Cardiac fibroblast (primary cell): ENCODE measurements at regions not wholly inside any gene's neighbourhood (a gene's known extent, or its start where the extent isn't known, plus 50 kb on each side); places are given as distances from the start of the nearest gene placed in this dataset.

Experiments used
- DNase-seq, 2 donors: peaks; one replicate each; pipeline versions ENCODE4 v3.0.0 to v3.0.0-alpha.2; 2010; ENCODE audit warnings: low read depth in 2 of 2
- H3K4me3 ChIP-seq, 2 donors: replicated peaks in 1 of 2; 1 replicate in 1 of 2; 2 replicates in 1 of 2; pipeline ENCODE4 v1.5.1; 2011; ENCODE audit warnings: low read depth in 2 of 2, low read length in 2 of 2, mild to moderate bottlenecking in 2 of 2, moderate library complexity in 1 of 2
- TF ChIP-seq, protein P1 (sequence below): IDR thresholded peaks from one replicate; pipeline ENCODE4 v1.5.1; 2011; ENCODE audit warnings: low read depth, mild to moderate bottlenecking, low read length, inconsistent platforms

DNA sequence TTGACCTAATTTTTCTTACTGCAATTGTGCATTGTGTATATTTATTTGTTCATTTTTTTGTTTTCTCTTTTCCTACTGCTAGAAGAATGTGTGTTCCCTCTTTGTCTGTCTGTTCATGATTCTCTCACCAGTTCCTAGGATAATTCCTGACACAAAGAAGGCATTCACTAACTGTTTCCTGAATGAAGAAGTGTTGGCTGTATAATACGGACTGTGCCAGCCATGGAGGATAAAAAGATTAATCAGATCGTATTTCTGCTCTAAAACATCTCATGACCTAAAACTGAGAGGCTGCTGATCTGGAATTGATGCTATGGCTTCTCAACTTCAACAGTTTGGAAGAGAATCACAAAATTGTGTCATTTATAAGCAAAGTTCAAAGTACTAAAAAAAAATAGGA lies 563.1 kb upstream of the FRG1 start:
- TF ChIP-seq, protein P1, sequence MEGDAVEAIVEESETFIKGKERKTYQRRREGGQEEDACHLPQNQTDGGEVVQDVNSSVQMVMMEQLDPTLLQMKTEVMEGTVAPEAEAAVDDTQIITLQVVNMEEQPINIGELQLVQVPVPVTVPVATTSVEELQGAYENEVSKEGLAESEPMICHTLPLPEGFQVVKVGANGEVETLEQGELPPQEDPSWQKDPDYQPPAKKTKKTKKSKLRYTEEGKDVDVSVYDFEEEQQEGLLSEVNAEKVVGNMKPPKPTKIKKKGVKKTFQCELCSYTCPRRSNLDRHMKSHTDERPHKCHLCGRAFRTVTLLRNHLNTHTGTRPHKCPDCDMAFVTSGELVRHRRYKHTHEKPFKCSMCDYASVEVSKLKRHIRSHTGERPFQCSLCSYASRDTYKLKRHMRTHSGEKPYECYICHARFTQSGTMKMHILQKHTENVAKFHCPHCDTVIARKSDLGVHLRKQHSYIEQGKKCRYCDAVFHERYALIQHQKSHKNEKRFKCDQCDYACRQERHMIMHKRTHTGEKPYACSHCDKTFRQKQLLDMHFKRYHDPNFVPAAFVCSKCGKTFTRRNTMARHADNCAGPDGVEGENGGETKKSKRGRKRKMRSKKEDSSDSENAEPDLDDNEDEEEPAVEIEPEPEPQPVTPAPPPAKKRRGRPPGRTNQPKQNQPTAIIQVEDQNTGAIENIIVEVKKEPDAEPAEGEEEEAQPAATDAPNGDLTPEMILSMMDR, result no peak
- H3K4me3 ChIP-seq, result no peak overlapping the region
- no peak for DNase-seq

DNA sequence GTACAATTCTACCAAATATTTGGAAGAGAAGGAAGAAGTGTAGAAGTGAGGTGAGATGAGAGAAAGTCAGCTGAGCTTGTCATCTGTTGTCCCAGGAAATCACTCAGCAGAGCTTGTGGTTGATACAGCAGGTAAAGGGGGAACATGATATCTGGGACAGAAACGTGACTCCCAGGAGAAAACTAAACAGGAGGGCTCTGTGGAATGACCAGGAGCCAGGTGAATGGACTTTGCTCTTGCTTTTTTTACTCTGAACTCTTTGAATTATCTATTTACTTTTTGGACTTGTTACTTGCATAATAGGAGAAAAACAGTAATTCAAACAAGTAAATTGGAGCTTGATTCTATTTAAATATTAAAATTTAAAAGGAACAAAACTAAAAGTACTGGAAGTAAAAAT lies 555.6 kb upstream of the FRG1 start:
- TF ChIP-seq, protein P1, result no peak
- H3K4me3 ChIP-seq, result no peak overlapping the region
- DNase-seq, result no peak

DNA sequence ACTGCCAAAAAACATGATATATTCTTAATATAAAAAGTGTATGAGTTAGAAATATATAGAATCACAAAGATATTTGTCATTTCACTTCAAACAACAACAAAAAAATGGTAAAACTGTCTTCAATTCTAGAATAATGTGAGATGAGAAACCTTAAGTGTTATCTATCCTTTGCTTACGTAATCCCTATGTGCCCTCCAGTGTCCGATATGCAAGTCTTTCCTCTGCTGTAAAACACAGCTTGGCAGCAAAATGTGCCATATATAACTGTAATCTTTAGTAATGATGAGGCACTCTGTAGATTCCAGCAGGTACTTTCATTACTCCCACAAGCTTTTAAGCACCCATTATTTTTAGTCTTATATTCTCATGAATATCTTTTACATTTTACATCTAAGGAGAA lies 555.1 kb upstream of the FRG1 start:
- H3K4me3 ChIP-seq, result no peak overlapping the region
- no peak for DNase-seq
- TF ChIP-seq, protein P1, result no peak

DNA sequence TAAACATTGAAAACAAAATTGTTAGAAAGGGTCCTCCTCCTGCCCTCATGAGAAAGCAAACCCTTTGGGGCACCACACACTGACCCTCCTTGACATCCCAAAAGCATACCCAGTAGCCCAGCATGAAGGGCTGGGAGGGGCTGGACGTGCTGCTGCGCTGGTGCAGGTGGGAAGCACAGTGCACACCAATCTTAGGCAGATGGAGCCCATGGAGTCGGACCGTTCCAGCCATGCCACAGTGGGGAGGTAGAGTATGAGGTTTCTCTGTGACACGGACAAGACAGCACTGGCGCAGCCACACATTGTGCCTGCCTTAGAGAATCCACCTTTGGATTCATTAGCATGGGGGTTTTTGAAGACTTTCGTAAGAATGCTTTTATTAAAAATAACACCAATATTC lies 544.2 kb upstream of the FRG1 start:
- DNase-seq, result no peak
- H3K4me3 ChIP-seq, result no peak overlapping the region
- TF ChIP-seq, protein P1, result no peak

DNA sequence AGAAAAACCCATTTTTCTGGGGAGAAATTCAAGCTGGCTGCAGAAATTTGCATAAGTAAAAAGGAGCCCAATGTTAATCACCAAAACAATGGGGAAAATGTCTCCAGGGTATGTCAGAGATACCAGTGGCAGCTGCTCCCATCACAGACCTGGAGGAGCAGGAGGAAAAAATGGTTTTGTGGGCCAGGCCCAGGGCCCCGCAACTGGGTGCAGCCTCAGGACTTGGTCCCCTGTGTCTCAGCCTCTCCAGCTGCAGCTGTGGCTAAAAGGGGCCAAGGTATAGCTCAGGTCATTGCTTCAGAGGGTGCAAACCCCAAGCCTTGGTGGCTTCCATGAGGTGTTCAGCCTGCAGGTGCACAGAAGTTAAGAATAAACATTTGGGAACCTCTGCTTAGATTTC lies 536.4 kb upstream of the FRG1 start:
- H3K4me3 ChIP-seq, result no peak overlapping the region
- no peak for DNase-seq
- TF ChIP-seq, protein P1, result no peak

DNA sequence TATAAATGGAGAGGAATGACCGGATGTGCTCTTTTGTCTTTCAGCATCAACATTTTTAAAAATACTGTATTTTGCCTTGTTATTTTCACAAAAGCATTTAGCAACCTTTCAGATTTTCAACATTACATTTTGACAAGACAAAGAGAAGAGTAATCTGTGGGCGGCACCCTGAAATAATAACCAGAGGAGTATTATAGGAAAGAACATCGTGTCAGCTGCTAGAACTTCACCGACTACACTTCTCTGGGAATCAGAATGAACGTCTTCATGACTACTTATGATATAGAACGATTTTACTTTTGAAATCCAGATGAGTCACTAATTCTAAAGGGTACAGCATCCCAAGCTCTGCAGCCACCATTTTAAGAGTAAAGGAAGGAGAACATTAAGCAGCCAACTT lies 531.5 kb upstream of the FRG1 start:
- DNase-seq, result no peak
- TF ChIP-seq, protein P1, result no peak
- no peak overlapping the region for H3K4me3 ChIP-seq

DNA sequence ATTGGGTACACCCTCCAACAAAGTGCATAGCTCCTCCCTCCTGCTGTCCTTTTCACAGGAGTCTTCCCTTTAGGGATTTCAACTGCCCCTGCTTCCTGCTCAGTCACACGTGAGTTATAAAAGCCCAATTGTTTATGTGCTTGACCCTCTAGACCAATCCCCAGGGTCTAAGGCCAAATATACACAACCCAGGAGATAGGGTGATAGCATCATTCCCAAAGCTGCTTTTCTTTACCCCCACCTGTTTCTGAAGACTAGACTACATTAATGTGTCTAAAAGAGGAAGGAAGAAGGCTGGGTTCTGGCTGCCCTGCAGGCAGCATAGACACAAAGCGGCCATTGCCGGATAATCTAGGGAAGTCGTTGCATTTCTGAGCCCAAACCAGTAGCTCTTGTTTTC lies 526.7 kb upstream of the FRG1 start:
- TF ChIP-seq, protein P1, result no peak
- H3K4me3 ChIP-seq, result no peak overlapping the region
- DNase-seq, result no peak
